NCI-H748 treated with DMSO at 0.1 percent for 48 hours (cell line): ENCODE measurements at regions not wholly inside any gene's neighbourhood (a gene's known extent, or its start where the extent isn't known, plus 50 kb on each side); places are given as distances from the start of the nearest gene placed in this dataset.
"Not testable (repeated sequence)": the region's sequence is repeated elsewhere in the genome, so short reads cannot be mapped to it uniquely, and the experiment has no call there.

Source experiments
- DNase-seq: peaks from one replicate; lab custom pipeline; 2025; lab: John Stamatoyannopoulos, UW

DNA sequence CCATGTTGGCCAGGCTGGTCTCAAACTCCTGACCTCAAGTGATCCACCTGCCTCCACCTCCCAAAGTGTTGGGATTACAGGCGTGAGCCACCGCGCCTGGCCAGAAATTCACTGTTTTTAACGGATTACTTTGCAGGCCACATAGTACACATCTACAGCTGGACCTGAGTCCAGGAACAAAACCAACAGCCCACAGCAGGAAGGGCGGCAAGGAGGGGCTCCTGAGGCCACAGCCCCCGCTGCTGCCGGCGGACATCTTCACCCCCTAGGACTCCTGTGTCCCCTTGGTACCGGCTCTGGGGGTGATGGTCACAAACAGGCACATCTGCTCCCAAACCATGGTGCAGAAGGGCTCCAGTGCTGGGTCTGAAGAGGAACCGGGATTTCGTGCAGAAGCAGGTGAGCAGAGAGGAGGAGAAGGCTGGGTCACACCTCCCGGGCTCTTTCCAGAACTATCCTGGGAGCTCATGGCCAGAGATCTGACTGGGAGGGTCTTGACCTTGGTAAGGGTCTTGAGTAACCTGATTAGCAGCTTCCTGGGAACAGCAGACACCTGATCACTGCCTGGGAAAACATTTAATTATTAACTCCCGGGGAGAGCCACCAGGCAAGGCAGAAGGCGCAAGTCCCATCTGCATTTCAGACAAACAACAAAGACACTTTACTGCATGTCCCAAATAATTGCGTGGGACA, 99.9 kb downstream of the SHANK2 start:
- not testable (repeated sequence) for DNase-seq

GRCh38 chr11:71151561-71151960, 100.8 kb downstream of the SHANK2 start:
- DNase-seq = no peak

- DNase-seq = no peak
Observed at GRCh38 chr11:71150859-71151258, 101.5 kb downstream of the SHANK2 start.

DNA sequence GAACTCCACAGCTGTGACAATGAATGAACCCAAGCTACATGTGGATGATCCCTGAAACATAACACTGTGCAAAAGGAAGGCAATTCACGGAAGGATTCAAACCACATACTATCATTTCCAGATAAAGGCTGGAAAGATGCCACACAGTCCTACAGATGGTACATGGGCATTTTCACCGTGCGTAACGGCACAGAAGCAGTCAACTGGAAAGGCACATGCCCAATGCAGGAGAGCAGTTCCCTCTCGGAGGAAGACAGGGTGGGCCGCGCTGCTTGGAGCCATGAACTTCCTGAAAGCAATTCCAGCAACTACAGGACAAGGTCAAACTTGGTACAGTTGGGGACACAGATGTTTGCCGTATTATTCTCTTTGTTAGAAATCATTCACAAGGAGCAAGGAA, 103.7 kb downstream of the SHANK2 start:
- DNase-seq = no peak

GRCh38 chr11:71147331-71147730, 105.0 kb downstream of the SHANK2 start:
- DNase-seq = no peak

- no peak for DNase-seq
Observed at GRCh38 chr11:71146846-71147245, 105.5 kb downstream of the SHANK2 start.

- DNase-seq = no peak
Observed at GRCh38 chr11:71145988-71146824, 106.2 kb downstream of the SHANK2 start.

- DNase-seq = no peak
Observed at GRCh38 chr11:71145368-71145767, 107.0 kb downstream of the SHANK2 start.

DNA sequence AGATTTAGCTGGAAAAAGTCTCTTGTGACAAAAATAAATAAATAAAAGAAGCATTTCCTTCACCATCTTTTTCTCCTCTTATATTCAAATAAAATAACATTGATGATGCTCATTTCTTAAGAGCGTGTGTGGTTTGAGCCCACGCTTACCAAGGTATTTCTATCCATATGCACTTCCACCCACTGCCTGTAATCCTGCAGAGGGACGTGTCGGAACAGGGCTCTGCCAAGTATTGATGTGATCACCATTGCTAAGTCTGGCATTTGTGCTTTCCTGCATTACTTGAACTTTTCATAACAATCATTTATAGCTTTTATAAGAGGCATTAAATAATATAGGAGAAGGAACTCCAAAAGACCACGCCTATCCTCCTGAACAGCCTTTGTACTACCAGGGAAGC, 107.6 kb downstream of the SHANK2 start:
- no peak for DNase-seq

DNA sequence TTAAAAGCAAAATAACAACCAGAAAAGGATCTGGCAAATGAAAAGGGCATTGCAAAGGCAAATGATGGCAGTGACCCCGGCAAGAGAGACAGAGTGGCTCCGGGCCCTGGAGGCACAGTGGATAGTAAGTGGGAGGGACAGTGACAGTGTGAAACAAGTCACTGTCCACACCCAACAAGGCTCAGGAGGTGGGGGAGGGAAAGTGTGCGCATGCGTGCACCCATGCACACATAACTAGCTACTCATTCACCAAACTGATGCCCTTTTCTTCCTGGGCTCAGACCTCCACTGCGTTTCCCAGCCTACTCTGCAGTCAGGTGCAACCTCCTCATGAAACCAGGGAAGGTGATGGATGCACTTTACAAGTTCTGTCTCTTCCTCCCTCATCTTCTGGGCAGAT, 108.4 kb downstream of the SHANK2 start:
- DNase-seq = no peak

DNA sequence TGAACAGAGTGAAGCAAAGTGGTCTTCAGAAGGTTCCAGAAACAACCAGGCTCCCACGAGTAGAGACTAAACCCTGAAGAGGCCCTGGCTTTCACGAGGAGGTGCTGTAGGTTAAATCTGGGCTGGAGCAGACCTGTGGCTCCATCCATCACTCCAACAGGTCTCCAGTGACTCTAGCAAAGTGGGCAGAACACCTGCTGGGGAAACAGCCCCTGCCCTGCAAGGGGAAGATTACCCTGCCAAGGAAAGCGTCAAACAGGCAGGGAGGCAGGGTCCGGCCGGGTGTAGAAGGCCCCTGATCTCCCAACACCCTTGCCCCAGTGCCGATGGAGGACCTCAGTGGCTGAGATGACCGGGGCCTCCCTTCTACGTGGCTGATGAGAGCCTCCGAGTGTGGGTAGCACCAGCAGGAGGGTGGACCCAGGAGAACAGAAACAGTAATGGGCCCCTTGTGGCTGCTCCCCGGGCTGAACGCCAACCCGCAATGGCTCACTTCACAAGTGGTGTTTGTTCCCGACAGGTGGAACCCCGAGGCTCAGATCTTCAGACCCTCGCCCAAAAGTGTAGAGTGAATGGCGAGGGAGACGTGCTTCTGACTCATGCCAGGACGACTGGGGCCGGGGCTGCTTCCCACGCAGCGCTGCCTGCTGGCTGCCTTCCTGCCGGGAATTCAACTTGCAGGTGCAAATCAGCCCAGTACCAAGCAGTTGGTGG, 112.0 kb downstream of the SHANK2 start:
- no peak for DNase-seq

GRCh38 chr11:71139516-71140205, 112.7 kb downstream of the SHANK2 start:
- DNase-seq = no peak

- no peak for DNase-seq
Observed at GRCh38 chr11:71138737-71139425, 113.5 kb downstream of the SHANK2 start.

- no peak for DNase-seq
Observed at GRCh38 chr11:71137376-71137775, 115.0 kb downstream of the SHANK2 start.

DNA sequence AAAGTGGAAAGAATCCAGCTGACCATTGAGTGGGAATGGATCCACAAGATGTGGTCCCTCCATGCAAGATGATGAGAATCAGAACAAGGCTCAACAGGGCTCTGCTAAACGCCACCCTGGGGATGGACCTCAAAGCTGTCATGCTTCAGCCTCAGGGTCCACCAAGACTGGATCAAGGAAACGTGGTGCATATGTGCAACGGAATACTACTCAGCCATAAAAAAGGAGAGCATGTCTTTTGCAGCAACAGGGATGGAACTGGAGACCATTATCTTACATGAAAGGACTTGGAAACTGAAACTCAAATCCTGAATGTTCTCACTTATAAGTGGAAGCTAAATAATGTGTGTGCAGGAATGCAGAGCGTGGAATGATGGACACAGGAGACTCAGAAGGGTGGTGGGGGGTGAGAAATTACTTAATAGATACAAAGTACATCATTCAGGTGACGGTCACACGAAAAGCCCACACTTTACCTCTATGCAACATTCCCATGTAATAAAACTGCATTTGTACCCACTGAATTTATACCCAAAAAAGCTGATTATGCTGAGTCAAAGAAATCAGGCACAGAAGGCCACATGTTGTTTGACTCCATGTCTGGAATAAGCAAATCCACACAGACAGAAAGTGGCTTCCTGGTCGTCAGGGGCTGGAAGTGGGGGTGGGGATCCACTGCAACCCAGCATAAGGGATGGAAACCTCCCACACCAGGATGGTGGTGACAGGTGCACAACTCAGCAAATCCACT, 116.1 kb downstream of the SHANK2 start:
- no peak for DNase-seq

DNA sequence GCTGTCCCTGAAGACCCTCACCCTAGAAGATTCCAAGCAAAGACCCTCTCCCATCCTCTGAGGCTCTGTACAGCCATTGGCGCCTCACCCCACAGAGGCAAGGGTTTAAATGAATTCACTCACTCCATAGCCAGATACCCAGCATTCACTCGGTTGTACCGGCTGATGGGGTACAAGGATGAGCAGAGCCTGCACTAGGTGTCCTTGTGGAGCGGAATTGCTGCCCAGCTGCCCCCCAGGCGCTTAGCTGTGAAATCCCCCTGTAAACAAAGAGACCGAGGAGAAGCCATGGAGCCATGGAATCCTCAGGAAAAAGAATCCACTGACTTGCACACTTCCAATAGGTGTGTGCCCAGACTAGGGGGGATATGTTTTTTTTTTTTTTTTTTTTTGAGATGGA, 117.3 kb downstream of the SHANK2 start:
- DNase-seq = no peak

DNA sequence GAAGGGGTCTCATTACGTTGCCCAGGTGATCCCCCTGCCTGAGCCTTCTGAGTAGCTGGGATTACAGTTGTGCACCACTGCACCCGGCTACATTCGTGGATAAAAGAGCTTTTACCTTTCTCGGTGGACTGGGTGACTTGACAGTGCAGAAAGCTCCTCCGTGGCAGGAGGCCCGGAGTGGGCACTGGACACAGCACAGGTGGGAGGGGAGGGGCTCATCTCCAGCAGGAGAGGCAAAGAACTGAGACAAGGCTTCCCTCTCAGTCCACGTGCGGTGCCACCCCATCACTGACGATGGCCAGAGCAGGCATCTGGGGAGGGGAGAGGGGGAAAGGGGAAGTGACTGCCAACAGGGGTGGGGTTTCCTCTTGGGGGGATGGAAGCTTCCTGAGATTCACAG, 118.4 kb downstream of the SHANK2 start:
- DNase-seq = no peak

DNA sequence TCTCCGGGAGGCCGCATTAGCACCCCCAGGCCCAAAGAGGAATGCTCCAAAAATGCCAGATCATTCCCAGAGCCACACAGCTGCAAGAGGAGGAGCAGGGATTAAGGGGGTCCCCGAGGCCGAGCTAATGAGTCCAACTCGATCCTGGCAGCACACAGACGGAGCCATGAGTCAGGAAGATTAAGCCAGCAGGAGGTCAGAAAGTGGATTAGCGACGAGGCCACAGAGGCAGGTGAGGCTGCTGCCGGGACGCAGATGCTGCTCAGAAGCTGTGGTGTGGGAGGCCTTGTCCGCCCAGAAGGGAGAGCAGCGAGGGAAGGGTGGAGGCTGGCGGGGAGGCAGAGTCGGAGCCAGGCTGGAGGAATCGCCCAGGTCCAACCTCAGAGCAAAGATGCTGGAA, 120.5 kb downstream of the SHANK2 start:
- no peak for DNase-seq

DNA sequence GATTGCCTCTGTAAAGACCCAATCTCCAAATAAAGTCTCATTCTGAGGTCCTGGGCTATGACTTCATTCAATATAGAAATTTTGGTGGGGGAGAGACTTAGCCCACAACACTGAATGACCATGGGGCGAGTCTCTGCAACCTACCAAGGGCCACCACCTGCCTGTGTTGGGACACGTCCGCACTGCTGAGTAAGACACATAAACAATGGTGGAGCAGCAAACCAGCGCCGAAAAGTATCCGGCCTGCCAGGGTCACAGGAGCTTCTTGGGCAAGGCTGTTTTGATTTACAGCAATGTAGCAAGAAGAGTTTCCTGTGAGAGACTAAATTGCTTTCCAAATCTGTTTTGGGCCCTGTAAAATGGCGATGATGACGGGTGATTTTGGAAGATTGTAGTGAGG, 122.3 kb downstream of the SHANK2 start:
- no peak for DNase-seq

DNA sequence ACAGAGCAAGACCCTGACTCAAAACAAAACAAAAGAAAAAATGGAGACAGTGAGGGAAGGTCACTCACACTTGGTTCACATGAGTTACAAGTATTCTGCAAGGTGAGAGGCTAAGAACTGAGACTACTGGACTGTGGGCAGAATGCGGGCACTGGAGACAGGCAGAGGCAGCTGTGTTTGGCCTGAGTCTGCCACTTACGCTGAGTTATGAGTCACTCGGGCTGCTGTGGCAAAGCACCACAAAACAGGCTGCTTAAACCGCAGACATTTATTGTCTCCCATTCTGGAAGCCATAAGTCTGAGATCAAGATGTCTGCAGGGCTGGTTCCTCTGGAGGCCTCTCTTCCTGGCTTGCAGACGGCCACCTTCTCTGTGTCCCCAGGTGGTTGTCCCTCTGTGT, 122.8 kb downstream of the SHANK2 start:
- no peak for DNase-seq

DNA sequence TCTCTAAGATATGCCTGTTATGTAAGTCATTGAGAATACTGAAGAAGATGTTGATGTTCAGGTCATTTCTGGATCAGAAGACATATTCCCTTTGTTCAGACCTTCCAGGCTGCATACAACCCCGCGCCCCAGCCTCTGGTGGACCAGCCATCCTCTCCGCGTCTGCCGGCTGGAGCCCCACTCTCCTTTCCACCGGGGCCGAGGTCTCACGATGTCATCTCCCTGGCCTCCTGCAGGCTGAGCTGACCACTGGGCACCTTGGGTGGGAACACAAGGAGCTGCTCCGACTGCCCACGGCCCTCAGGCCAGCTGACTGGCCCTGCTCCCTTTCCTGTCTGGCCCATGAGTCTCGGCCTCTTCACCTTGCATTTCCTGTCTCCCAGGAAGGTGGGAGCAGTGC, 124.6 kb downstream of the SHANK2 start:
- no peak for DNase-seq
